HG03342 (cell line): ENCODE measurements at regions not wholly inside any gene's neighbourhood (a gene's known extent, or its start where the extent isn't known, plus 50 kb on each side); places are given as distances from the start of the nearest gene placed in this dataset.
"Not testable (repeated sequence)": the region's sequence is repeated elsewhere in the genome, so short reads cannot be mapped to it uniquely, and the experiment has no call there.

Experiments
- ATAC-seq: cut with Tn5 transposase; IDR thresholded peaks from one replicate; pipeline ENCODE4 v1.9.1; 2021; ENCODE audit warnings: mild to moderate bottlenecking, moderate library complexity; ENCODE audit not compliant: unreplicated experiment

GRCh38 chr5:124890442-124890841, 144.0 kb upstream of the ZNF608 start:
- ATAC-seq = not testable (repeated sequence)

- no peak for ATAC-seq
These were observed 144.7 kb upstream of the ZNF608 start for GRCh38 chr5:124891179-124891578.

- no peak for ATAC-seq
These were observed 145.9 kb upstream of the ZNF608 start for GRCh38 chr5:124892185-124892848.

GRCh38 chr5:124894541-124894940, 148.1 kb upstream of the ZNF608 start:
- ATAC-seq = no peak

- ATAC-seq = no peak
These were observed 148.8 kb upstream of the ZNF608 start for GRCh38 chr5:124895236-124895635.

GRCh38 chr5:124901081-124901480, 154.6 kb upstream of the ZNF608 start:
- no peak for ATAC-seq

GRCh38 chr5:124902097-124902821, 155.8 kb upstream of the ZNF608 start:
- ATAC-seq = peak; percentile 99

GRCh38 chr5:124905256-124906130, 159.1 kb upstream of the ZNF608 start:
- no peak for ATAC-seq

GRCh38 chr5:124906339-124907097, 160.1 kb upstream of the ZNF608 start:
- no peak for ATAC-seq

- no peak for ATAC-seq
These were observed 160.7 kb upstream of the ZNF608 start for GRCh38 chr5:124907098-124907644.

- ATAC-seq = peak; percentile 66
These were observed 162.4 kb upstream of the ZNF608 start for GRCh38 chr5:124908581-124909451.

GRCh38 chr5:124909734-124910133, 163.3 kb upstream of the ZNF608 start:
- no peak for ATAC-seq

- ATAC-seq = peak; percentile 72
These were observed 164.0 kb upstream of the ZNF608 start for GRCh38 chr5:124910354-124911016.

- ATAC-seq = no peak
These were observed 166.3 kb upstream of the ZNF608 start for GRCh38 chr5:124912638-124913328.

- no peak for ATAC-seq
These were observed 166.9 kb upstream of the ZNF608 start for GRCh38 chr5:124913329-124913653.

- ATAC-seq = not testable (repeated sequence)
These were observed 169.9 kb upstream of the ZNF608 start for GRCh38 chr5:124916313-124916712.

GRCh38 chr5:124918618-124919017, 172.2 kb upstream of the ZNF608 start:
- ATAC-seq = no peak

- ATAC-seq = no peak
These were observed 172.6 kb upstream of the ZNF608 start for GRCh38 chr5:124919076-124919475.
